Body of pancreas (tissue), 4 donors: ENCODE measurements at regions not wholly inside any gene's neighbourhood (a gene's known extent, or its start where the extent isn't known, plus 50 kb on each side); places are given as distances from the start of the nearest gene placed in this dataset.

Experiments
- POLR2A ChIP-seq, 3 donors: fragments of 450-650 bp; IDR thresholded peaks; one replicate each; pipeline ENCODE4 v1.6.1; 2016; ENCODE audit warnings: antibody characterized with exemption in 3 of 3, mild to moderate bottlenecking in 2 of 3
- TF ChIP-seq, protein P1 (sequence below), 7 experiments: fragments of 450-650 bp in 4 of 7; fragments of 200-600 bp in 3 of 7; sonication (generic) in 3 of 7; IDR thresholded peaks; one replicate each; pipeline ENCODE4 v1.5.1; 2016 to 2019; ENCODE audit warnings: antibody characterized with exemption in 7 of 7

DNA sequence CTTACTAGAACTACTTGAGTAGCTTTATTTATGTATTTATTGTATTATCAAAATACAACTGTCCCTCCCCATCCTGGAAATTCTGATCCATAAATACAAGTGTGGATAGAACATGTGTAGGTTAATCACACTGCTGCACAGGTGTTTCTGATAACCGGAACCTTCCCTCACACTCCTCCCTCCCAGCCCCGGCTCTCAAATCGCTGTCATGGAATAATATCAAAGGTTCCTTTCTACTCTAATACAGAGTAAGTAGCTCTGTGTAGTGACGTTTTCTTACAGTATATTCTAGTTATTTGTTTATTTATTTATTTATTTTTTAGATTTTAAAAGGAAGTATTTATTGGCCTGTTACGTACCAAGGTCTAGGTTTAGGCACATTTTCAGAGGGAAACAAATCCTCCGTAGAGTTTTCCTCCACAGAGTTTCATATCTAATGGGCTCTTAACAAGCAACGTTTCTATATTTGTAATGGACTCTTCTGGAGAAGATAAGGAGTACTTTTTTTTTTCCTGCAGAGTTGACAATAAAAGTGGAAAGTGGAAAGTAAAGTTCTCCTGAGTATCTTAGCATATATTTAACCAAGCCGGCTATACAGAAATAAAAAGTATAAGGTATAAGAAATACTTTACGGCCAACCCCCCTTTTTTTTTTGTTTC lies 129.0 kb upstream of the CARD18 start:
- TF ChIP-seq, protein P1, sequence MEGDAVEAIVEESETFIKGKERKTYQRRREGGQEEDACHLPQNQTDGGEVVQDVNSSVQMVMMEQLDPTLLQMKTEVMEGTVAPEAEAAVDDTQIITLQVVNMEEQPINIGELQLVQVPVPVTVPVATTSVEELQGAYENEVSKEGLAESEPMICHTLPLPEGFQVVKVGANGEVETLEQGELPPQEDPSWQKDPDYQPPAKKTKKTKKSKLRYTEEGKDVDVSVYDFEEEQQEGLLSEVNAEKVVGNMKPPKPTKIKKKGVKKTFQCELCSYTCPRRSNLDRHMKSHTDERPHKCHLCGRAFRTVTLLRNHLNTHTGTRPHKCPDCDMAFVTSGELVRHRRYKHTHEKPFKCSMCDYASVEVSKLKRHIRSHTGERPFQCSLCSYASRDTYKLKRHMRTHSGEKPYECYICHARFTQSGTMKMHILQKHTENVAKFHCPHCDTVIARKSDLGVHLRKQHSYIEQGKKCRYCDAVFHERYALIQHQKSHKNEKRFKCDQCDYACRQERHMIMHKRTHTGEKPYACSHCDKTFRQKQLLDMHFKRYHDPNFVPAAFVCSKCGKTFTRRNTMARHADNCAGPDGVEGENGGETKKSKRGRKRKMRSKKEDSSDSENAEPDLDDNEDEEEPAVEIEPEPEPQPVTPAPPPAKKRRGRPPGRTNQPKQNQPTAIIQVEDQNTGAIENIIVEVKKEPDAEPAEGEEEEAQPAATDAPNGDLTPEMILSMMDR (IDR thresholded peaks at IDR 0.05): no peak
- TF ChIP-seq POLR2A (IDR thresholded peaks at IDR 0.05): no peak
